GM12874 (cell line): ENCODE measurements at regions not wholly inside any gene's neighbourhood (a gene's known extent, or its start where the extent isn't known, plus 50 kb on each side); places are given as distances from the start of the nearest gene placed in this dataset.

Source experiments
- TF ChIP-seq, protein P1 (sequence below): IDR thresholded peaks from 2 replicates; pipeline ENCODE4 v1.5.1; 2011; ENCODE audit warnings: low read depth, mild to moderate bottlenecking, control low read depth, low read length, moderate library complexity; ENCODE audit not compliant: insufficient read depth

GRCh38 chr20:60507087-60507694 is 549.0 kb downstream of the CDH26 start:
- TF ChIP-seq, protein P1, sequence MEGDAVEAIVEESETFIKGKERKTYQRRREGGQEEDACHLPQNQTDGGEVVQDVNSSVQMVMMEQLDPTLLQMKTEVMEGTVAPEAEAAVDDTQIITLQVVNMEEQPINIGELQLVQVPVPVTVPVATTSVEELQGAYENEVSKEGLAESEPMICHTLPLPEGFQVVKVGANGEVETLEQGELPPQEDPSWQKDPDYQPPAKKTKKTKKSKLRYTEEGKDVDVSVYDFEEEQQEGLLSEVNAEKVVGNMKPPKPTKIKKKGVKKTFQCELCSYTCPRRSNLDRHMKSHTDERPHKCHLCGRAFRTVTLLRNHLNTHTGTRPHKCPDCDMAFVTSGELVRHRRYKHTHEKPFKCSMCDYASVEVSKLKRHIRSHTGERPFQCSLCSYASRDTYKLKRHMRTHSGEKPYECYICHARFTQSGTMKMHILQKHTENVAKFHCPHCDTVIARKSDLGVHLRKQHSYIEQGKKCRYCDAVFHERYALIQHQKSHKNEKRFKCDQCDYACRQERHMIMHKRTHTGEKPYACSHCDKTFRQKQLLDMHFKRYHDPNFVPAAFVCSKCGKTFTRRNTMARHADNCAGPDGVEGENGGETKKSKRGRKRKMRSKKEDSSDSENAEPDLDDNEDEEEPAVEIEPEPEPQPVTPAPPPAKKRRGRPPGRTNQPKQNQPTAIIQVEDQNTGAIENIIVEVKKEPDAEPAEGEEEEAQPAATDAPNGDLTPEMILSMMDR, result no peak

DNA sequence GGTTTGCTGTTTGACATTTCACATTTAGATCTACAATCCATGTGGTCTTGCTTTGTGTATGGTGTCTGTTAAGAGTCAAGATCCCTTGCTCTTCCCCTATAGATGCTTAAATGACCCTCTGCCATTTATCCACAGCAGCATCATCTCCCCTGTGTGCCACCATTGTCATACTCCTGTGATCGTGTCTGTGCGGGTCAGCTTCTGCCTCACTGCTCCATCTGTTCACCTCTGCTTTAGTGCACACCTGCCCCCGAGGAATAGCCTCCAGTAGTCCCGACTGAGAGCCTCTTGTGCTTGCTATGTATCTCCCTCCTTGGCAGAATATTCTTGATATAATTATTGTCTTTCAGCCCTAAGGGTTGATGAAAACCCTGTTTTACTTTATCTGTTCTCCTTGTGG is 551.2 kb downstream of the CDH26 start:
- TF ChIP-seq, protein P1, result no peak

DNA sequence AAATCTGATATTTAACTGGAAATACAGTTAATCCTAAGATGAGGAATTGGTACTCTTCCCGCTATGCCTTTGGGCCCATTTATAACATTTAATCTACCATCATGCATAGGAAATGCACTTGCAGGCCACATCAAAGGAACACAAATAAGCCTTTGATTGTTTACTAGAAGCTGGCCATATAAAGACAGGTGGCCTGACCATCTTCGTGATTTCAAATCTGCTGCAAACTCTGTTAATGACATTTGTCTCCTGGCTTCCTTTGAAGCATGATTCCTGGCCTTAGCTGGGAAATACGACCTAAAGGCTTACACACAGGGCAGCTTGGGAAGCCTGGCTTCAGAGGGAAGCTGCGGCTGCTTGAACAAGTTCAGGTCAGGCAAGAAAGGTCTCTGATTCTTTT is 552.1 kb downstream of the CDH26 start:
- TF ChIP-seq, protein P1, result no peak

GRCh38 chr20:60512443-60512842 is 554.2 kb downstream of the CDH26 start:
- TF ChIP-seq, protein P1, result no peak

GRCh38 chr20:60513141-60513540 is 554.9 kb downstream of the CDH26 start:
- TF ChIP-seq, protein P1, result no peak

DNA sequence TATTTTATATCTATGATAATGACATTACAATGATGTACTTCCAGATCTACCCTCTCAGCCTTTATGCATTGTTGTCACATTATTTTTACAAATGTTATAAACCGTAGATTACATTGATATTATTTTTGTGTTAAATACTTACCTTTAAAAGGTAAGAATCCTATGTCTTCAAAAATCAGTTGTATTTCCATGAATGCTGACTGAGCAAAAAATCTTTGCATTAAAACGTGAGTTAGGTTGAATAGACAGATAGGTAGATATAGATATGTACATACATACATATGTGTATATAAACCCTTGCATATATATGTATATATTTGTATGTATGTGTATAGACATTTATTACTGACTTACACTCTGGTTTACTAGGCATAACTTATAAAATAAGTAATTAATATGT is 558.2 kb downstream of the CDH26 start:
- TF ChIP-seq, protein P1, result no peak

- TF ChIP-seq, protein P1, result no peak
These were observed 559.8 kb downstream of the CDH26 start for GRCh38 chr20:60518022-60518421.

- TF ChIP-seq, protein P1, result no peak
These were observed 567.2 kb downstream of the CDH26 start for GRCh38 chr20:60525397-60525796.
